Iris pigment epithelial cell (primary cell): ENCODE measurements at regions not wholly inside any gene's neighbourhood (a gene's known extent, or its start where the extent isn't known, plus 50 kb on each side); places are given as distances from the start of the nearest gene placed in this dataset.
"Not testable (repeated sequence)": the region's sequence is repeated elsewhere in the genome, so short reads cannot be mapped to it uniquely, and the experiment has no call there.

Source experiments
- DNase-seq: peaks from one replicate; pipeline ENCODE4 v3.0.0-alpha.2; 2011; ENCODE audit warnings: low read depth

DNA sequence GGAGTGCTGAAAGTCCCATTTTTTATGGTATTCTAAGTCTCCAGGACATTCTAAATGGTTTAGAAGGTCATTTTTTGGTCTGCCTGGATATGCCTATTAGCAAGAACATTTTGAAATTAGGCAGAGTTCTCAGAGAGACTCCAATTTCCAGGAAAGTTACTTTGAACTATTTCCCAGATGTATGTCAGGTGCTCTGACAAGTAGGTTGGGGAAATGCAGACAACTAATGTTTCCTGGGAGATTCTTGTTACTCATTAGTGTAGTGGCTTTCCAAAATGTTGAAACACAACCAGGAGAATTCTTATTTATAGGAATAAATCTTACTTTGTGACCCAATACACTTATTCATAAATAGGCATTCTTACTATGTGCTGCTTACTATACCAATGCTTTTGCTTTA lies 268.4 kb downstream of the ZNF37A start:
- DNase-seq, result peak; percentile 3

DNA sequence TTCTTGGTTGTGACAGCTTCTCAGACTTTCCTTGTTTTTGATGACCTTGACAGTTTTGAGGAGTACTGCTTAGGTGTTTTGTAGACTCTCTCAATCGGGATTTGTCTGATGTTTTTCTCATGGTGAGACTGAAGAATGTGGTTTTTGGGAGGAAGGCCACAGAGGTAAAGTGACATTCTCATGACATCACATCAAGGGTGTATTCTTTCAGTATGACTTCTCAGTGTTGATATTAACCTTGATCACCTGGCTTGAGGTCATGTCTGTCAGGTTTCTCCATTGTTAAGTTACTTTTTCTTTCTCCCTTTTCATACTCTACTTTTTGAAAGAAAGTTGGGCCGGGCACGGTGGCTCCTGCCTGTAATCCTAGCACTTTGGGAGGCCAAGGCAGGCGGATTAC lies 269.9 kb downstream of the ZNF37A start:
- not testable (repeated sequence) for DNase-seq

DNA sequence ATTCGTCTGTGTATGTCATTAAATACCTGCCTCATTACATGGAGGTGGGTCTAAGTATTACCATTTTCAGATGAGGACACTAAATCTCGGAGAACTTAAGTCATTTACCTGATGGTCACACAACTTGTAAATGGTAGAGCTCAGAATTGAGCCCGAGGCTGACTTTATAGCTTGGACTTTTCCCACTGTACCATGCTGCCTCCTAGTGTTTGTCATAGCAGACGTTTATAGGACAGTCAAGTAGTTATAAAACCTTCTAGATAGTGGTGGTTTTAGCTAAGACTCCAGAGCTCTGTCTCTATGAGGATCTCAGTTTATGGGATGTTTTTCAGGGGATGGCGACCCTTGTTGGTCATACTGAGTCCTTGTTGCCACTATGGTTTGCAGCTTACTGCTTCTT lies 271.8 kb downstream of the ZNF37A start:
- peak; percentile 54 for DNase-seq

DNA sequence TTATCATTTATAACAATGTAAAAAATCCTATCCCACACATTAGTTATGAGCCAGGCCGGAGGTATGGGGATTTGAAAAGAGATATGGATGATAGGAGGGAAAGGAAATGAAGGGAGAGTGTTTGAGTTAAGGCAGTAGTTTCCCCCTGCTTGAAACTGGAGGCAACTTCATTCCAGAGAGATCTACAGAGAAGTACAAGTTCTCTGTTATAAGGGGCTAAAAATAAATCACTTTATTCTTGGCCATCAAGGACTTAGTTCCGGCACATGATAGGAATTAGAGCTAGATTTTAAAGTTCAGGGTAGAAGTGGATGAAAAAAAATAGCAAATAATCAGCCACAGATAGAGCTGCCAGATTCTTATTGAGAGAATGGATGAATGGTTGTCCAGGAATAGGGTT lies 289.7 kb downstream of the ZNF37A start:
- not testable (repeated sequence) for DNase-seq

DNA sequence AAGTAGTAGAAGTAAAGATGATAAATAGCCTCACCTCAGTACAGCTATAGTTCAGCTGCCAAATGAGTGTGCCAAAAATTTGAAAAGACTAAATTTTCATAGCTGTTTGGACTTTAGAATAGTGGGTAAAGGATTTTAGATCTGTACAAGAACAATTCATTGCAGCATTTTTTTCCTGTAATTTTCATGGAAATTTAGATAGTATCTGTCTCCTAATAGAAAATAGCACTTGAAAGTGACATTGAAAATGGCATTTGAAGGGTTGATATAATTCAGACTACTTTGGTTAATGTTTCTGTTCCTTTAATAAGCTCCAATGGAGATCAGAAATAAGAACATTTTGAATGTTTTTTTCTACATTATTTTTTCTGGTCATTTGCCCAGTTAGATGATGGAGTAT lies 292.7 kb downstream of the ZNF37A start:
- not testable (repeated sequence) for DNase-seq

DNA sequence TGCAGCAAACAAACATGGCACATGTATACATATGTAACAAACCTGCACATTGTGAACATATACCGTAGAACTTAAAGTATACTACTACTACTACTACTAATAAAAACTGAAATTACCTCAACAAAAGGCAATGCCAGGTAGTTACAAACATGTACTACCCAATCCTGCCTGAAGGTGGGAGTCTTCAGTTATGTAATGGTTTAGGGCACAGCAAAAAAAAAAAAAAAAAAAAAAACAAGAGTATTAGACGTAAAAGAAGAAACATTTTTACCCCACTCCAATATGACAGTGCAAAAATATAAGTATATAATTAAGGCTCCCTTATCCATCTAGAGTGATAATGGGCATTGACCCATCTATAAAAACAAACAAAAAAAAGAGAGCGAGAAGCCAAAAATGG lies 296.6 kb downstream of the ZNF37A start:
- DNase-seq, result peak; percentile 7

DNA sequence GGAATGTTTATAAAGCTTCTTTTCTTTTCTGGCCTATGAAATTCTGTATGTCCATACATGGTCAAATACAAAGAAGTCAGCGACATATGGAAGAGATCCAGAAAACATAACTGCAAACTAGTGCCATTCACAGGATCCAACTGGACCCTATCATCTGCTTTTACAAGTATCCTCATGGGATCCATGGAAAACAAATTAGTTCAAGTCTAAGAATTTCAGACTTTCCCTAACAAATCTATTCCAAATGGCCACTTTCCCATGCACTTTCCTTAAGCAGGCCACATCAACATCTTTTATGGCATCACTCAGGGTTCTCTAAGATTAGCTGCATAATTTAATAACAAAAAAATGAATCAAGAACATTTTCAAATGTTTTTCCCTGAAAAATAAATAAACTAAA lies 301.3 kb downstream of the ZNF37A start:
- DNase-seq, result not testable (repeated sequence)

DNA sequence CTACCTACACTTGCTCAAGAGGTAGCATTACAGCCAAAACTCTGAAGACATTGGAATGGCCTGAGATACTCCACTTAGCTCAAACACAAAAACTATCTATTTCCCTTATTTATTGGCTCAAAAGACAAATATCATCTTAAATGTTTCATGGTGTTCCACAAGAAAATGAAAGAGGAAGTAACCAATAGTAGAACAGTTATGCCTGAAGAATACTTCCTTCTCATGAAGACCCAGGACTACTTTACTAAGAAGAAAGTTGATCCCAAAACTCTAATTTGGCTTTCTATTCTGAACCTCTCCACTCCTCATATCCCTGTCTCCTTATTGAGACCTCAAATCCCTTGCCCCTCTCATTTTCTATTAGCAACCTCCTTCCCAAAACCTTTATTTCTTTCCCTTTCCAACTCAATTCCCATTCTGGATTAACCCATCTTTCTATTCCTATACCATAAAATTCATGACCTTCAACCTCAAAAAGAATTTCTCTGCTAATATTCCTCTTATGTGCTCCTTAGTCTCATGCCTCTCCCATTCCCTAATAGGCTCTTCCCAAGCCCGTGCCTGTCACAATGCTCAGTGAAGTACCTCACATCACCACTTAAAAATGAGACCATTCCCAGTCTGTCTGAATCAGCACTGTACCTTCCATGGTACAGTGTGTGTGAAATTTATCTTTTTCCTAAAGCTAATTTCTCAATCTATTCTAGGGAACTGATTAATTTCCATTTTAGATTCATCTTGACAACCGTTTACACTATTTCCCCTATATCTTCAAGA lies 302.2 kb downstream of the ZNF37A start:
- not testable (repeated sequence) for DNase-seq

DNA sequence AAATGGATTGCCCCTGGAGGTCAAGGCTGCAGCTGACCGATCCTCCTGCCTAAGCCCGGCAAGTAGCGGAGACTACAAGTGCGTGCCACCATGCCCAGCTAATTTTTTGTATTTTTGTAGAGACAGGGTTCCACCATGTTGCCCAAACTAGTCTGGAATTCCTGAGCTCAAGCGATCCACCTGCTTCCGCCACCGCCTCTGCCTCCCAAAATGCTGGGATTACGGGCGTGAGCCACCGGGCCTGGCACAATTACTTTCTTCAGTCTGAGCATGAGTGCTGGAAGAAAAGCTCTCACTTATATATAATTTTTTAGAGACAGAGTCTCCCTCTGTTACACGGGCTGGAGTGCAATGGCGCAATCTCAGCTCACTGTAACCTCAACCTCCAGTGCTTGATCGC lies 307.4 kb downstream of the ZNF37A start:
- not testable (repeated sequence) for DNase-seq

DNA sequence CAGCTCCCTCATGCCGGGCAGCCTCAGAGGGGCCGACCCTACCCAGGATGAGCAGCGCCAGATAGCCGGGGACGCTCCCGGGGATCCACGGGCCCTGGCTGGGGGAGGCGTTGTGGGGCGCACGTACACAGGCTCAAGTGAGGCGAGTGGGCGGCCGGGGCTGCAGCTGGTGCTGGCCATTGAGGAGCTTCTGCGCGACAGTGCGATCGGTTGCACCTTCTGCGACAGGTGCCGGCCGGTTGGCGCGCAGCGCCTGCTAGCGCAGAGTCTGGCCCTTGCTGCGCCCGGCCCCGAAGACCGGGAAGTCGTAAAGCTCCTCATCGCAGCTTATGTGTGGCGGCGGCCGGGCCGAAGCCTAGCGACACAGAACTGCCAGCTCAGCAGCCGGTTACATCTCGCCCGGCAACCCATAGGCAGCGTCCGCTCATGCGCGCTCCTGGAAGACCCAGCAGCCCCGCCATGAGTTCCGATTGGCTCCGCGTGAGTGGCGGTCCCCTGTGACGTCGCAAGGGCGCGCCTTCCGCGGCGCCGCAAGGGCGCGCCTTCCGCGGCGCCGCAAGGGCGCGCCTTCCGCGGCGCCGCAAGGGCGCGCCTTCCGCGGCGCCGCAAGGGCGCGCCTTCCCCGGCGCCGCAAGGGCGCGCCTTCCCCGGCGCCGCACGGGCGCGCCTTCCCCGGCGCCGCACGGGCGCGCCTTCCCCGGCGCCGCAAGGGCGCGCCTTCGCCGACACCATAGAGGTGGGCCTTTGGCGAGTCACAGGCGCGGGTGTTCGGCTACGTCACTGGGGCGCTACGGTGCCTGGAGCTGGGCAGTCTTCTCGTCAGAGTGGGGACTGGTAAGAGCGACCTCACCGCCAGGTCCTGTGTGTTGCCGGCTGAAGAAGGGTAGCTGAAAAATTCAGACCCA lies 308.6 kb downstream of the ZNF37A start:
- DNase-seq, result peak; percentile 98

DNA sequence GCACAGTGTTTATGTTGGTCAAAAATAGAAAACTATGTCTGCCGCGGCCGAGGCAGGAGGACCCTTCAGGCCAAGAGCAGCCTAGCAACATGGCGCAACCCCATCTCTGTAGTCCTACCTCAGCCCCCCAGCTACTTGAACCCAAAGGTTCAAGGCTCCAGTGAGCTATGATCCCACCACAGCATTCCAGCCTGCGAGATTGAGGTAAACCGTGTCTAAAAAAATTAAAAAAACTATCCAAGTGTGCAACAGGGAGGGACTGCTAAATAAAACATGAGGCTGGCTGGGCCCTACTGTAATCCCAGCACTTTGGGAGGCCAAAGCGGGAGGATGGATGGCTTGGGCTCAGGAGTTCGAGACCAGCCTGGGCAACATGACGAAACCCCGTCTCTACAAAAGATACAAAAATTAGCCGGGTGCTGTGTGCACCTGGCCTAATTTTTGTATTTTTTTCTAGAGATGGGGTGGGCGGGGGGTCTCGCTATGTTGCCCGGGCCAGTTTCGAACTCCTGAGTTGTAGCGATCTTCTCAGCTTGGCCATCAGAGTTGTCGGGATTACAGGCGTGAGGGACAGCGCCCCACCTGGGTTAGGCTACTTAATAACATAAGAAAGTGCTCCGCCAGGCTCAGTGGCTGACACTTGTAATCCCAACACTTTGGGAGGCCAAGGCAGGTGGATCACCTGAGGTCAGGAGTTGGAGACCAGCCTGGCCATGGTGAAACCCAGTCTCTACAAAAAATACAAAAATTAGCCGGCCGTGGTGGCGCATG lies 309.4 kb downstream of the ZNF37A start:
- DNase-seq, result peak; percentile 4

DNA sequence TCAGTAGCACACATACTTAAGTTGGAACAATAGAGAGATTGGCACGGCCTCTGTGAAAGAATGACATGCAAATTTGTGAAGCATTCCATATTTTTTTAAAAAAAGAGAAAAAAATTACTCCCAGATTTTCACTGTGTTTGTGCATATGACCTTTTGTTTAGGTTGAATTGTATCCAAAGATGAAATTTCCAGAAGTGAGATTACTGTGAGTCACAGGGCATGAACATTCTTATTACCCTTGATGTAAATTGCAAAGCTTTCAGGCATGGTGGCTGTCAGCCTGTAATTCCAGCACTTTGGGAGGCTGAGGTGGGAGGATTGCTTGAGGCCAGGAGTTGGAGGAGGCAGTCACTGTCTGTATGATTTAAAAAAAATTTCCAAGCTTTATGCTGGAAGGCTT lies 329.5 kb downstream of the ZNF37A start:
- DNase-seq, result peak; percentile 33

DNA sequence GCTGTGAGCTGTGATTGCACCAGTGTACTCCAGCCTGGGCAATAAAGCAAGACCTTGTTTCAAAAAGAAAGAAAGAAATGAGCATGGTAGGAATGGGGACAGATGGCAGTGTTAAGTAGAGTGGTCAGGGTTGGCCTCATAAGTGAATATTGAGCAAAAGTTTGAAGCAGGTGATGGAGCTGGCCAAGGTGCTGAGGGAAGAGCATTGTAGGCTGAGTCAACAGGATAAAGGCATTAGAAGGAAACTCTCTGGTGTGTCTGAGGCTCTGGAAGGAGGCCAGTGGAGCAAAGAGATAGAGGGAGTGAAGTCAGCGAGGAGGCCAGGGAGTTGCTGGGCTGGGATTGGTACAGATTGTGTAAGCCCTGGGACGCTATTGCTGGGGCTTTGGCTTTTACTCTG lies 336.1 kb downstream of the ZNF37A start:
- DNase-seq, result peak; percentile 14

DNA sequence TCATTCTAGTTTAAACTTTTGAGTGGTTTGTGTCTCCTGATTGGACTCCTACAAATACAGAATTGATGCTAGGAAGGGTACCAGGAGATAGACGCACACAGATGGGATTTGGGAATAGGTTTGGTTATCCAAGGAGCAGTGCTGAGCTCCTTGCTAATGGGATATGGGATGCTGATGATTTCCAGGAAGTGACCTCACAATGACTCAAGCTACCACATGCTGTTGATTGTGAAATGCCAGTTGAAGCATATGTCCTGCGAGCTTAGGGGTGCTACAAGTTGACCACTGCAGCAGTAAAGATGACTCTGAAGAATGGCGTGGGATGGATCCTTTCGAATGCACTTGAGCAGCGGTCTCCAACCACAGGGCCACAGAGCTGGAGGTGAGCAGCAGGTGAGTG lies 343.2 kb downstream of the ZNF37A start:
- DNase-seq, result peak; percentile 62

DNA sequence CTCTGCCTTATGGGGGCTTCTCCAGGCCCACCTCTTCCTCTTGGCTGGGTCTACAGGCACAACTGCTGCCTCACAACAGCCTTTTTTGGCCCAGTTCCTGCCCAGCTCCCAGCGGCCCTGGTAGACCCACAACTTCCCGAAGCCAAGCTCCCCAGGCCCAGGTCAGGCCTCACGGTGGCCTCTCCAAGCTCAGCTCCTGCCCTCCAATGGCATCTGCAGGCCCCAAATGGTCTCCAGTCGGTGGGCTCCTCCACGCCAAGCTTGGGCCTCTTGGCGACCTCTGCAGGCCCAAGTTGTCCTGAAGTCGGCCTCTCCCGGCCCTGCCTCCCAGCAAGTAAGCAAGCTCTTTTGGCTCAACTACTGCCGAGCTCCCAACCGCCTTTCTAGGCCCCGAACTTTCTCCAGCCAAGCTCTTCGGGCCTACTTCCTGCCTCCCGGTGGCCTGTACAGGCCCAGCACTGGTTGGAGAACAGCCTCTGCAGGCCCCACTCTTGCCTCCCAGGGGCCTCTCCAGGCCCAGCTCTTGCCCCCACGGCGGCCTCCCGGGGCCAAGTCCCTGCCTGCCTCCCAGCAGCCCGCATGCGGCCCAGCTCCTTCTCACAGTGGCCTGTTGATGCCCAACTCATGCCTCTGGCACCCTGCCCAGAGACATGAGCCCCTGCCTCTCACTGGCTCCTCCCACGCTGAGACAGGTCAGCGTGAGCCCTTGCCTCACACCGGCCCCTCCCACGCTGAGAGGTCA lies 354.6 kb downstream of the ZNF37A start:
- DNase-seq, result not testable (repeated sequence)

DNA sequence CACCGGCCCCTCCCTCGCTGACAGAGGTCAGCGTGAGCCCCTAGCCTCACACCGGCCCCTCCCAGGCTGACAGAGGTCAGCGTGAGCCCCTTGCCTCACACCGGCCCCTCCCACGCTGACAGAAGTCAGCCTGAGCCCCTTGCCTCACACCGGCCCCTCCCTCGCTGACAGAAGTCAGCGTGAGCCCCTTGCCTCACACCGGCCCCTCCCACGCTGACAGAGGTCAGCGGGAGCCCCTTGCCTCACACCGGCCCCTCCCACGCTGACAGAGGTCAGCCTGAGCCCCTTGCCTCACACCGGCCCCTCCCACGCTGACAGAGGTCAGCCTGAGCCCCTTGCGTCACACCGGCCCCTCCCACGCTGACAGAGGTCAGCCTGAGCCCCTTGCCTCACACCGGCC lies 355.5 kb downstream of the ZNF37A start:
- not testable (repeated sequence) for DNase-seq

DNA sequence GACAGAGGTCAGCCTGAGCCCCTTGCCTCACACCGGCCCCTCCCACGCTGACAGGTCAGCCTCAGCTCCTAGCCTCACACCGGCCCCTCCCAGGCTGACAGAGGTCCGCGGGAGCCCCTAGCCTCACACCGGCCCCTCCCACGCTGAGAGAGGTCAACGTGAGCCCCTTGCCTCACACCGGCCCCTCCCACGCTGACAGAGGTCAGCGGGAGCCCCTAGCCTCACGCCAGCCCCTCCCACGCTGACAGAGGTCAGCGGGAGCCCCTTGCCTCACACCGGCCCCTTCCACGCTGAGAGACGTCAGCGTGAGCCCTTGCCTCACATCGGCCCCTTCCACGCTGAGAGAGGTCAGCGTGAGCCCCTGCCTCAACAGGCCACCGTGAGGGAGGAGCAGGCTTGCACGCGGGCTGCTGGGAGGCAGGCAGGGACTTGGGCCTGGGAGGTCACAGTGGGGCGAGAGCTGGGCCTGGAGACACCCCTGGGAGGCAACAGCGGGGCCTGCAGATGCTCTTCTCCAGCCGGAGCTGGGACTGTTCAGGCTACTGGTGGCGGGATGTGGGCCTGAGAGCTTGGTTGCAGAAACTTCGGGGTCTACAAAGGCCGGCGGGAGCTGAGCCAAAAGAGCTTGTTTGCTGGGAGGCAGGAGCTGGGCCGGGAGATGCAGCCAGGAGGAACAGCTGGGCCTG lies 356.4 kb downstream of the ZNF37A start:
- not testable (repeated sequence) for DNase-seq

DNA sequence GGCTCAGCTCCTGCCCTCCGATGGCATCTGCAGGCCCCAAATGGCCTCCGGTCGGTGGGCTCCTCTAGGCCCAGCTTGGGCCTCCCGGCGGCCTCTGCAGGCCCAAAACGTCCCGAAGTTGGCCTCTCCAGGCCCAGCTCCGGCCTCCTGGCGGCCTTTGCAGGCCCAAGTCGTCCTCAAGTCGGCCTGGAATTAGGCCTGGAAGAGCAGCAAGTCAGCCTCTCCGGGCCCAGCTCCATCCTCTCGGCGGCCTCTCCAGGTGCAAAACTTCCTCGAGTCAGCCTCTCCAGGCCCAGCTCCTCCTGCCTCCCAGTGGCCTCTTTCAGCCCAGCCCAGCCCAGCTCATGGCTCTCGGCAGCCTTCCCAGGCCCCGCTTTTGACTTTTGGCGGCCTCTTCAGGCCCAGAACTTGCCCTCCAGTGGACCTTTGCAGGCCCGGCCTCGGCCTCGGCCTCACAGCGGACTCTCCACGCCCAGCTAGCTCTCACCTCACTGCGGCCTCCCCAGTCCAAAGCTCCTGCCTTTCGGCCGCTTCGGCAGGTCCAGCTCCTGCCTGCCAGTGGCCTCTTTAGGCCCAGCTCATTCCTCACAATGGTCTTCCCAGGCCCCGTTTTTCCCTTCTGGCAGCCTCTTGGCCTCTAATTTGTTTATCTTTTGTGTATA lies 357.3 kb downstream of the ZNF37A start:
- DNase-seq, result not testable (repeated sequence)
